Endometrial microvascular endothelial cells (primary cell): ENCODE measurements at regions not wholly inside any gene's neighbourhood (a gene's known extent, or its start where the extent isn't known, plus 50 kb on each side); places are given as distances from the start of the nearest gene placed in this dataset.
"Not testable (repeated sequence)": the region's sequence is repeated elsewhere in the genome, so short reads cannot be mapped to it uniquely, and the experiment has no call there.

Experiments used
- in situ Hi-C: cut with HindIII; loops from 2 replicates; pipeline ENCODE4 v1.10.0; 2017; ENCODE audit warnings: low sequenced_read_pairs, low pct_unique_long_range_greater_than_20kb; ENCODE audit errors: inconsistent ontology term

DNA sequence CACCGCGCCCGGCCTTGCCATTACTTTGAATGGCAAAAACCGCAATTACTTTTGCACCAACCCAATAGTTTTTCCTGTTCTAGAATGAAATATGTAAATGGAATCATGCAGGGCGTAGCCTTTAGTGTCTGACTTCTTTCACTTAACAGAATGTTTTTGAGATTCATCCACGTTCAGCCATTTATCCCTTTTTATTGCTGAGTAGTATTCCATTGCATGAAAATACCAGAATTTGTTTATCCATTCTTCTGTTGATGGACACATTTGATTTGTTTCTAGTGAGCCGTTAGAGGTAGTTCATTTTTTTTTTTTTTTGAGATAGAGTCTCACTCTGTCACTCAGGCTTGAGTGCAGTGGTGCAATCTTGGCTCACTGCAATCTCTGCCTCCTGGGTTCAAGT lies 90.6 kb downstream of the SLC25A47 start:
- in situ Hi-C loops: loop anchor here (25.0 kb wide), 1 partner anchor 249 kb away; no protein-coding TSS in a partner anchor

DNA sequence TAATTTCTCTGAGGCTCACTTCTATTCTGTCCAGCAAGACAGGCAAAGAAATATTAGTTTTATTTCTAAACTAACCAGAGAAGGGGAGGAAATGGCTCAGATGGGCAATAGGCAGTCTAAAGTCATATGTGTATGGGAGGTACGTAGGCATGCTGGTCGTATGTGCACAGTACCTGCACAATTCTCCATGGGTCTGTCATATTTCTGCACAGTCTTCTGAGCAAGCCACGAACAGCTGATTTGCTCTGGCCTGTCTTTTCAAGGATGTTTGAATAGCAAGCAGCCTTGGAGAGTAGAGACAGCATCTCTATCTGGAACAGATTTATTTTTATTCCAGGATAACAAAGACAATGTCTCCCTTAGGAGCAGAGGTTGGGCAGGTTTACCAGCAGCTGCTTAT lies 92.1 kb downstream of the SLC25A47 start:
- in situ Hi-C loops: loop anchor here (25.0 kb wide), 1 partner anchor 247 kb away; no protein-coding TSS in a partner anchor

DNA sequence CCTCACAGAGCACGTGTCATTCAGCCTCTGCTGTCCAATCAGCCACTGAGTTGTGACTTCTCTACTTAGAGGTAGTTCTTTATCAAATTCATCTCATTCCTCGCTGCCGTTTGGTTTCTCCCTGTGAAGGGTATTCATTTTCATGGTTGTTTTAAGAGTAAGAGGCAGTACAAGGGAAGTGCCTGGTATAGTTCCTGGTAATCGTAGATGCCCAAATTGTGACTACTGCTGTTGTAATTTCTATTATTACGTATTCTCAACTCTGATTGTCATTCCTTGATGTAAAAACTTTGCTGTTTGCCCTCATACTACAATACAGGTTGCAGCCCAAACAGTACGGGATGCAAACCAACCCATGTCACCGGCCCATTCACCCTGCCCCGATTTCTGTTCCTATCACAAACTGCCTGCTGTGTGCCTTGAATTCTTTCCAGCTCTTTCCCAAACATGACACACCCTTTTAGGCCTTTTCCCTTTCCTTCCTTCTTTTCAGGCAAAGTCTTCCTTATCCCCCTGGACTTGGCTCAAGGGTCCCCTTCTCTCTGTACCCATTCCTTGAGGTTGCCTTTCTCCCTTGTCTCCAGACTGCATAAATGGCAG lies 93.0 kb downstream of the SLC25A47 start:
- in situ Hi-C loops: loop anchor here (25.0 kb wide), 1 partner anchor 246 kb away; no protein-coding TSS in a partner anchor

GRCh38 chr14:100416921-100417860 lies 94.1 kb downstream of the SLC25A47 start:
- in situ Hi-C loops: loop anchor here (25.0 kb wide), 1 partner anchor 245 kb away; no protein-coding TSS in a partner anchor

DNA sequence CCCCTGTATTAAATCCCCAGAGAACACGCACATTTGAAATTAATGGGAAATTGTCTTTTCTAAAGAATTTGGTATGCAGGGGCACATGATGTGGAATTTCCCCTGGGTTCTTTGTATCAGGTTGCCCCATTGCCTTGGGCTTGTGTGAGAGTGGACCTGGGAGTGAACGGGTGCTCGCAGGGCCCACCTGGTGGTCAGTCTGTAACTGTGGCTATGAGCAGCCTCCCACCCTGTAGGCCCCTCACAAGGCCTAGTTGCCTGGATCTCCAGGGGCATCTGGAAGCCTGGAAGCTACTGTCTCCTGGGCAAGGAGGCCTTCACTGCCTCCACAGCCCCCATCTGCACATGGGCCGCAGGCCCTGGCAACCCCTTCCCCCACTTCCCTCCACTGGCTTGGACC lies 96.7 kb downstream of the SLC25A47 start:
- in situ Hi-C loops: loop anchor here (25.0 kb wide), 1 partner anchor 242 kb away; no protein-coding TSS in a partner anchor

GRCh38 chr14:100421756-100422470 lies 98.8 kb downstream of the SLC25A47 start:
- in situ Hi-C loops: loop anchor here (25.0 kb wide), 1 partner anchor 240 kb away; no protein-coding TSS in a partner anchor

GRCh38 chr14:100422556-100423316 lies 99.6 kb downstream of the SLC25A47 start:
- in situ Hi-C loops: loop anchor here (25.0 kb wide), 1 partner anchor 240 kb away; no protein-coding TSS in a partner anchor

- in situ Hi-C loops: loop anchor here (25.0 kb wide), 1 partner anchor 239 kb away; no protein-coding TSS in a partner anchor
These were observed 100.3 kb downstream of the SLC25A47 start for GRCh38 chr14:100423317-100424010.

DNA sequence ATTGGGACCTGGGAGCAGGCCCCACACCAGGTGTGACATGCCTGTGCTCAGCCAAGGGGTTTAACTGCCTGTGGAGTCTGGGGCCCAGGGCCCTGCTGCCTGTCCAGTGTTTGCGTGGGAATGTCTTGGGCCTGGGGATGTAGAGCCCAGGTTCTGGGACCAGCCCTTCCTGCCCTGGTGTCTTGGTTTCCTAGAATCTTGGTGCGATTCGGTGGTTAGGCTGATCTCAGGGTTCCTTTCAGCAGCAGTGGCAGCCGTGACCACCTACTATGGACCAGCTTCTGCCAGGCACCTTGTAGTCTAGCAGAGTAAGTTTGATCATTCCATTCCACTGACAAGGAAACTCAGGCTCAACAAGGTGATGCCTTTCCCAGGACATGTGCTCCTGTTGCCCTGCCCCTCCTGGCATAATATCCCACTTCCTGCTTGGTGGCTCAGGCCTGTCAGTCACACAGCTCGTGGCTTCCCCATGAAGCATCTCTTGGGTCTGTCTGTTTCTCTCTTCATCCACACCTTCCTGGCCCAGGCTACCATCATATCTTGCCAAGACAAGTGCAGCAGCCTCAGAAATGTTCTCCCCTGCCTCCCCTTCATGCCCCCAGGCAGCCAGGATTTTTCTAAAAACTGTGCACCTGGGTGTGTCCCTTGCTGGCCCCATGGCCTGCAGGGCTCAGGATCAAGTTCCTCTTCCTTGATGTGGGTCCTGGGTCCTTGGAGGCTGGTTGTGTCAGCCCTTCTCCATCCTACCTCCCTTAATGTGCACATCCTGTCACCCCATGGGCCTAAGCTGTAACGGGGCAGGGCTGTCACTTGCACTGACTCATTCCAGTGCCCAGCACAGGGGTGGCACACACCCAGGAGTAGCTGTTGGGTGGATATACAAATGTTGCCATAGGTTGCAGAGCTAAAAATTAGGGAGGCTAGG lies 101.6 kb downstream of the SLC25A47 start:
- in situ Hi-C loops: loop anchor here (25.0 kb wide), 1 partner anchor 238 kb away; no protein-coding TSS in a partner anchor

- in situ Hi-C loops: no loop called here
These were observed 102.3 kb downstream of the SLC25A47 start for GRCh38 chr14:100425429-100425827.

DNA sequence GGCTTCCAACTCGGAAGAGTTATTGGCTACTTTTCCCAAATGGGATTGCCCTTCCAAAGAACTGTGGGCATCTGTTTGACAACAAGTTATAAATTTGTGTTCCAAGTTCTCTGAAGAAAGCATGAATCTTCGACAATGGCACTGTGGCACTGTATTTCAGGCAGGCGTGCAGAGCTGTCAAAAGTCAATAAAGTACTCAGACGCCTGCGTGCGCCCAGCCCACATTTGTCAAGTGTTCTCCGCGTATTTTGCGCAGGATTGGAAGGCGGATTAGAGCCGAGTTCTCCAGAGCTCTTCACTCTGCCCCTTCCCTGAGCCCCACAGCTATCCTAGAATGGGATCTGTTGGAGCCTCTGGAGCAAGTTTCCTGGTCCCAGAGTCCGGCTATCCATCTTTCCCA lies 103.2 kb downstream of the SLC25A47 start:
- in situ Hi-C loops: no loop called here

- in situ Hi-C loops: no loop called here
These were observed 104.0 kb downstream of the SLC25A47 start for GRCh38 chr14:100427166-100427565.

GRCh38 chr14:100428727-100429126 lies 105.6 kb downstream of the SLC25A47 start:
- in situ Hi-C loops: no loop called here

GRCh38 chr14:100429537-100429936 lies 106.4 kb downstream of the SLC25A47 start:
- in situ Hi-C loops: no loop called here

GRCh38 chr14:100430571-100430970 lies 107.4 kb downstream of the SLC25A47 start:
- in situ Hi-C loops: no loop called here

DNA sequence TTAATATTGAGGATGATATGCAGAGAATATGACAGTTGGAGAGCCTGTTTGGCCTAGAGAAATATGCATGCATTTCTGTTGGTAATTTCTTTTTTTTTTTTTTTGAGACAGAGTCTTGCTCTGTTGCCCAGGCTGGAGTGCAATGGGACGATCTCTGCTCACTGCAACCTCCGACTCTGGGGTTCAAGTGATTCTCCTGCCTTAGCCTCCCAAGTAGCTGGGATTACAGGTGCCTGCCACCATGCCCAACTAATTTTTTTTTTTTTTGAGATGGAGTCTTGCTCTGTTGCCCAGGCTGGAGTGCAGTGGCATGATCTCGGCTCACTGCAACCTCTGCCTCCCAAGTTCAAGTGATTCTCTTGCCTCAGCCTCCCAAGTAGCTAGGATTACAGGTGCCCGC lies 108.3 kb downstream of the SLC25A47 start:
- in situ Hi-C loops: not testable (repeated sequence)
